GM12892 (cell line): ENCODE measurements at regions not wholly inside any gene's neighbourhood (a gene's known extent, or its start where the extent isn't known, plus 50 kb on each side); places are given as distances from the start of the nearest gene placed in this dataset.
"Not testable (repeated sequence)": the region's sequence is repeated elsewhere in the genome, so short reads cannot be mapped to it uniquely, and the experiment has no call there.

ENCODE experiments used
- POLR2A ChIP-seq: IDR thresholded peaks from 2 replicates; pipeline ENCODE4 v1.6.1; 2011; ENCODE audit warnings: low read depth, low read length, control low read depth
- POLR2AphosphoS5 ChIP-seq: IDR thresholded peaks from 2 replicates; pipeline ENCODE4 v1.6.1; 2011; ENCODE audit warnings: low read depth, low read length, control low read depth

- not testable (repeated sequence) for TF ChIP-seq POLR2A, POLR2AphosphoS5
These were observed 150.8 kb upstream of the KCTD7 start for GRCh38 chr7:66477822-66478397.
